ENCODE measurements at regions not wholly inside any gene's neighbourhood (a gene's known extent, or its start where the extent isn't known, plus 50 kb on each side); places are given as distances from the start of the nearest gene placed in this dataset.

DNA sequence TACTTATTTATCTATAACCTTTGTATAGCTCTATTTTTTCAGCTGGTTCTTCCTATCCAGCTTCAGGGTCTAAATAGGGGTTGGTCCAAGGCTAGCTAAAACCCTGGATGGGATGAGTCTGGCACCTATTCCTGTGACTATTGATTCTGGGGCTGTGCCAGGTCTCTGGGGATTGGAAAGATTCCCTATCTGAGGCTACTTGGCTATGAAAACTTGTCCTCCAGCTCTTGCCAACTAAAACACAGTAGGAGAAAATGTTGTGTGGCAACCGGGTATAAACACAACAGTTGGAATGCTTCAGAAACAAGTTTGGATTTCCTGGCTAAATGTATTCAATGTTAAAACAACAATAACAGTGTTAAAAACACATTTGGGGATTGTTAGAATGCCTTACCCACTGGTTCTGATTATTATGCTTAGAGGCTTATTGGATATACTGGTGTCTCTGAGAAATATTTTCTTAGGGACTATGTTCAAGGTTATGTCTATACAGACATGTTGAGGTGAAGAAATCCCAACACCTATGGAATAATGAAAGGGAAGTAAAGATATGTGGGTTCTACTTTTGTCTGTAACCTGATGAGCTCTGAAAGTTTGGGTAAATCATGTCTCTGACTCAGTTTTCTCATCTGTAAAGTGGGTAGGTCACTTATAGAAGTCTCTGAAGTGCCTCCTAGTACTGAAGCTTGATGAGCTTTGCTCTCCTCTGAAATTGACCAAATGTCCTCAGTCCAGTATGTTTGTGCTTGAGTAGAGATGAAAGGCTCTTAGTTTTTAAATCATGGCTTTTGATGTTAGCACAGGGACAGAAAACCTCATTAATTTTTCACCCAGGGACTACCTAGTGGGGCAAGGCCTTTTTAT lies 460.7 kb downstream of the MTX2 start:
- TF ChIP-seq EZH2 (IDR thresholded peaks at IDR 0.05; ENCODE audit: low read depth), result no peak
- TF ChIP-seq, protein P1, sequence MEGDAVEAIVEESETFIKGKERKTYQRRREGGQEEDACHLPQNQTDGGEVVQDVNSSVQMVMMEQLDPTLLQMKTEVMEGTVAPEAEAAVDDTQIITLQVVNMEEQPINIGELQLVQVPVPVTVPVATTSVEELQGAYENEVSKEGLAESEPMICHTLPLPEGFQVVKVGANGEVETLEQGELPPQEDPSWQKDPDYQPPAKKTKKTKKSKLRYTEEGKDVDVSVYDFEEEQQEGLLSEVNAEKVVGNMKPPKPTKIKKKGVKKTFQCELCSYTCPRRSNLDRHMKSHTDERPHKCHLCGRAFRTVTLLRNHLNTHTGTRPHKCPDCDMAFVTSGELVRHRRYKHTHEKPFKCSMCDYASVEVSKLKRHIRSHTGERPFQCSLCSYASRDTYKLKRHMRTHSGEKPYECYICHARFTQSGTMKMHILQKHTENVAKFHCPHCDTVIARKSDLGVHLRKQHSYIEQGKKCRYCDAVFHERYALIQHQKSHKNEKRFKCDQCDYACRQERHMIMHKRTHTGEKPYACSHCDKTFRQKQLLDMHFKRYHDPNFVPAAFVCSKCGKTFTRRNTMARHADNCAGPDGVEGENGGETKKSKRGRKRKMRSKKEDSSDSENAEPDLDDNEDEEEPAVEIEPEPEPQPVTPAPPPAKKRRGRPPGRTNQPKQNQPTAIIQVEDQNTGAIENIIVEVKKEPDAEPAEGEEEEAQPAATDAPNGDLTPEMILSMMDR (conservative IDR thresholded peaks at IDR 0.05), result no peak
- H3K36me3 ChIP-seq (ENCODE audit: low read depth), result no peaks in the 10 kb centered on the region
- H3K4me3 ChIP-seq, result no peak overlapping the region
- H4K20me1 ChIP-seq (ENCODE audit: insufficient read depth), result no peaks in the 10 kb centered on the region
- intact Hi-C loops (cut with micrococcal nuclease; ENCODE audit: unreplicated experiment), result no loop called here
- peaks cover 4% of the 10 kb centered on the region for H3K9me3 ChIP-seq (ENCODE audit: insufficient read depth, low read depth)
- no TSS peak for BruUV-seq (replicated peaks)
- ChIA-PET POLR2A (ENCODE audit: unreplicated experiment) (no interaction called here), CTCF (no interaction called here)
- H3K79me2 ChIP-seq (ENCODE audit: low read depth), result no peaks in the 10 kb centered on the region
- H2AFZ ChIP-seq, result no peak overlapping the region
- H3F3A ChIP-seq (ENCODE audit: insufficient read depth, low read depth), result no peaks in the 10 kb centered on the region
- no peaks in the 10 kb centered on the region for H3K9me2 ChIP-seq (ENCODE audit: insufficient read depth)
- no peak overlapping the region for H3K27ac ChIP-seq
- no peaks in the 10 kb centered on the region for H3K4me1 ChIP-seq (replicated peaks; ENCODE audit: insufficient read depth)
- DNase-seq, result no peak
- H3K4me2 ChIP-seq, result no peak overlapping the region
- peaks cover 35% of the 10 kb centered on the region for H3K27me3 ChIP-seq (ENCODE audit: insufficient read depth, low read depth)

DNA sequence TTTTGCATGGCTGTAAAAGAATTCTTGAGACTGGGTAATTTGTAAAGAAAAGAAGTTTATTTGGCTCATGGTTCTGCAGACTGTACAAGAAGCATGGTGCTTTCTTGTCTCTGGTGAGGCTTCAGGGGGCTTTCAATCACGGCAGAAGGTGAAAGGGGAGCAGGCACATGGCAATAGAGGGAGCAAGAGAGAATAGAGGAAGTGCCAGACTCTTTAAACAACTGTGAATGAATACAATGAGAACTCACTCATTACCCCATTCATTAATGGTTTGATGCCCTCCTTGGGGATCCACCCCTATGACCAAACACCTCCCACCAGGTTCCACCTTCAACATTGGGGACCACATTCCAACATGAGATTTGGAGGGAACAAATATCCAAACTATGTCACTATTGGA lies 463.5 kb downstream of the MTX2 start:
- intact Hi-C loops (cut with micrococcal nuclease; ENCODE audit: unreplicated experiment), result no loop called here
- DNase-seq, result no peak
- Histone ChIP-seq H3K4me1 (replicated peaks; ENCODE audit: insufficient read depth) (no peaks in the 10 kb centered on the region), H2AFZ (no peak overlapping the region), H4K20me1 (ENCODE audit: insufficient read depth) (no peaks in the 10 kb centered on the region), H3K36me3 (ENCODE audit: low read depth) (no peaks in the 10 kb centered on the region), H3K4me3 (no peak overlapping the region), H3K27ac (no peak overlapping the region), H3K79me2 (ENCODE audit: low read depth) (no peaks in the 10 kb centered on the region), H3K9me2 (ENCODE audit: insufficient read depth) (no peaks in the 10 kb centered on the region), H3K9me3 (ENCODE audit: insufficient read depth, low read depth) (peaks cover 4% of the 10 kb centered on the region; the same call in 1 of the 2 replicates), H3K27me3 (ENCODE audit: insufficient read depth, low read depth) (peaks cover 38% of the 10 kb centered on the region), H3K4me2 (no peak overlapping the region), H3F3A (ENCODE audit: insufficient read depth, low read depth) (no peaks in the 10 kb centered on the region)
- BruUV-seq (replicated peaks), result no TSS peak
- POLR2A ChIA-PET (ENCODE audit: unreplicated experiment), result no interaction called here
- CTCF ChIA-PET, result no interaction called here
- TF ChIP-seq, protein P1 (conservative IDR thresholded peaks at IDR 0.05), result no peak
- TF ChIP-seq EZH2 (IDR thresholded peaks at IDR 0.05; ENCODE audit: low read depth), result no peak

DNA sequence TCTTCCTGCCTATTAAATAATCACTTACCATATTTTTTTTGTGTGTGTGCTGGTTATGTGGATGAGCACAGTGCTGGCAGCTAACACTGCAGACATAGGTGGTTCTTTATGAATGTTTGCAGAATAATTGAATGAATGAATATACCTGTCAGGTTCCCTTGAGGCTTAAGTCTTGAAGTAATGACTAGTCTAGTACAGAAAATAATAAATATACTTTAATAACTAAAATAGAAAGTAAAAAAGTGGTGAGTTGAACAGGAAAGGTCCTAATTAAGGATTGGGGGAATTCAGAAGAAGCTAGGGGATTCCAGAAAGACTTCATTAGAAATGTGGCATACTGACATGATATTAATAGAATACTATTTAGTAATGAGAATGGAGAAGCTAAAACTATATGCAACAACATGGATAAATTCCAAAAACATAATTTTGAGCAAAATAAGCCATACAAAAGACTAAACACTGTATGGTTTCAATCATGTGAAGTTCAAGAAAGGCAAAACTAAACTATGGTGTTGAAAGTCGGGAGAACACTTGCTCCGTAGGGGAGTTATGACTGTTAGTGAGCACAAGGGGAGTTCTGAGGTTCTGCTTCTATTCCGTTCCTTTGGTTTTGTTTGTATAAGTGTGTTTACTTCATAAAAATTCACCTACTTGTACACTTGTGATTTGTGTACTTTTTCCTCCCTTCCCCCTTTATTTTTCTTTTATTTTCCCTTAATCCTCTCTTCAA lies 464.6 kb downstream of the MTX2 start:
- intact Hi-C loops (cut with micrococcal nuclease; ENCODE audit: unreplicated experiment), result no loop called here
- no peaks in the 10 kb centered on the region for H4K20me1 ChIP-seq (ENCODE audit: insufficient read depth)
- H3K9me3 ChIP-seq (ENCODE audit: insufficient read depth, low read depth), result peaks cover 4% of the 10 kb centered on the region; the same call in 1 of the 2 replicates
- BruUV-seq (replicated peaks), result no TSS peak
- no peak overlapping the region for H3K27ac ChIP-seq
- CTCF ChIA-PET, result no interaction called here
- TF ChIP-seq, protein P1 (conservative IDR thresholded peaks at IDR 0.05), result no peak
- no peak for TF ChIP-seq EZH2 (IDR thresholded peaks at IDR 0.05; ENCODE audit: low read depth)
- no peaks in the 10 kb centered on the region for H3K4me1 ChIP-seq (replicated peaks; ENCODE audit: insufficient read depth)
- no peaks in the 10 kb centered on the region for H3K9me2 ChIP-seq (ENCODE audit: insufficient read depth)
- H3K36me3 ChIP-seq (ENCODE audit: low read depth), result no peaks in the 10 kb centered on the region
- no peak overlapping the region for H3K4me2 ChIP-seq
- no peaks in the 10 kb centered on the region for H3F3A ChIP-seq (ENCODE audit: insufficient read depth, low read depth)
- peaks cover 32% of the 10 kb centered on the region for H3K27me3 ChIP-seq (ENCODE audit: insufficient read depth, low read depth)
- no peak overlapping the region for H3K4me3 ChIP-seq
- no peaks in the 10 kb centered on the region for H3K79me2 ChIP-seq (ENCODE audit: low read depth)
- no peak overlapping the region for H2AFZ ChIP-seq
- POLR2A ChIA-PET (ENCODE audit: unreplicated experiment), result no interaction called here
- no peak for DNase-seq

All from PC-9 (cell line).